ENCODE measurements at regions not wholly inside any gene's neighbourhood (a gene's known extent, or its start where the extent isn't known, plus 50 kb on each side); places are given as distances from the start of the nearest gene placed in this dataset.

DNA sequence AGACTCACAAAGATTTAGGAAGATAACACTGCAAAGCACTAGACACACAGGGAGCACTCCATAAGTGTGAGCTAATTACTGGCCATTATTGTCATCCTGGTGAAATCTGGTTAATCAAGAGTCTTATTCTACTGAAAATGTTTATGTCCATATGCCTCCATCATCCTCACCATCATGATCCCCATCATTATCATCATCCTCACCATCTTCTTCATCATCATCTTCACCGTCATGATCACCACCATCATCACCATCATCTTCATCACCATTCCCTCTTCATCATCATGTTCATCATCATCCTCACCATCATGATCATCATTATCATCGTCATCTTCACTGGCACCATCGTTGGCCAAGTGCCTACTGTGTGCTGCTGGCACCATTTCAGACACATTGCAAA, 76.3 kb upstream of the CARD11 start:
- Histone ChIP-seq H3K27me3 (no peaks in the 10 kb centered on the region), H3K9me3 (no peaks in the 10 kb centered on the region), H3K36me3 (ENCODE audit: low read depth, missing control alignments) (no peaks in the 10 kb centered on the region), H3K4me1 (no peaks in the 10 kb centered on the region), H3K27ac (no peak overlapping the region), H3K4me3 (no peak overlapping the region)
- intact Hi-C loops (cut with DNase I; ENCODE audit: low total_unique reads): no loop called here
- WGBS, 2 donors: 65 to 75% methylated on average over 3 of the region's 3 CpGs
- TF ChIP-seq, protein P1, sequence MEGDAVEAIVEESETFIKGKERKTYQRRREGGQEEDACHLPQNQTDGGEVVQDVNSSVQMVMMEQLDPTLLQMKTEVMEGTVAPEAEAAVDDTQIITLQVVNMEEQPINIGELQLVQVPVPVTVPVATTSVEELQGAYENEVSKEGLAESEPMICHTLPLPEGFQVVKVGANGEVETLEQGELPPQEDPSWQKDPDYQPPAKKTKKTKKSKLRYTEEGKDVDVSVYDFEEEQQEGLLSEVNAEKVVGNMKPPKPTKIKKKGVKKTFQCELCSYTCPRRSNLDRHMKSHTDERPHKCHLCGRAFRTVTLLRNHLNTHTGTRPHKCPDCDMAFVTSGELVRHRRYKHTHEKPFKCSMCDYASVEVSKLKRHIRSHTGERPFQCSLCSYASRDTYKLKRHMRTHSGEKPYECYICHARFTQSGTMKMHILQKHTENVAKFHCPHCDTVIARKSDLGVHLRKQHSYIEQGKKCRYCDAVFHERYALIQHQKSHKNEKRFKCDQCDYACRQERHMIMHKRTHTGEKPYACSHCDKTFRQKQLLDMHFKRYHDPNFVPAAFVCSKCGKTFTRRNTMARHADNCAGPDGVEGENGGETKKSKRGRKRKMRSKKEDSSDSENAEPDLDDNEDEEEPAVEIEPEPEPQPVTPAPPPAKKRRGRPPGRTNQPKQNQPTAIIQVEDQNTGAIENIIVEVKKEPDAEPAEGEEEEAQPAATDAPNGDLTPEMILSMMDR (IDR thresholded peaks at IDR 0.05): no peak
- DNase-seq: no peak

DNA sequence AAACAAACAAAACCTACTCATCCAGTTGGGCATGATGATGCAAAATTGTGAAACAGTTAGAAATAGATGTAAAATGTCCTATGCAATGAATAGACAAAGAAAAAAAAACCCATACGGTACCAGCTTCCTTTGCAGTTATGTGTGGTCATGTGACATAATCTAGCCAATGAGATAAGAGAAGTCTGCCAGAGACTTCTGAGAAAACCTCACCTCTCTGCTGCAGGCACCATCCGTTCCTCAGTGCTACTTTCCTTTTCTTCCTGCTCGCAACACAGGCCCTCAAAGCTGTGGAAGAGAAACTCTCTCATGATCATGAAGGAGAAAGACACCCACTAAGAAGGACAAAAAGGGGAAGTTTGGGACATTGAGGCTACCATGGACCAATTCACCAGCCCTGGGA, 76.8 kb upstream of the CARD11 start:
- intact Hi-C loops (cut with DNase I; ENCODE audit: low total_unique reads): no loop called here
- no peaks in the 10 kb centered on the region for H3K36me3 ChIP-seq (ENCODE audit: low read depth, missing control alignments)
- WGBS, 2 donors: 84 to 89% methylated on average over 3 of the region's 3 CpGs
- TF ChIP-seq POLR2A (IDR thresholded peaks at IDR 0.05): no peak
- TF ChIP-seq, protein P1 (IDR thresholded peaks at IDR 0.05): no peak
- H3K4me3 ChIP-seq: no peak overlapping the region
- no peaks in the 10 kb centered on the region for H3K27me3 ChIP-seq
- no peaks in the 10 kb centered on the region for H3K4me1 ChIP-seq
- H3K27ac ChIP-seq: no peak overlapping the region
- no peak for DNase-seq
- H3K9me3 ChIP-seq: no peaks in the 10 kb centered on the region

GRCh38 chr7:3128857-3129490, 85.3 kb upstream of the CARD11 start:
- H3K9me3 ChIP-seq: no peaks in the 10 kb centered on the region
- intact Hi-C loops (cut with DNase I; ENCODE audit: low total_unique reads): no loop called here
- no peaks in the 10 kb centered on the region for H3K27me3 ChIP-seq
- DNase-seq: no peak
- H3K4me3 ChIP-seq: no peak overlapping the region
- no peaks in the 10 kb centered on the region for H3K4me1 ChIP-seq
- WGBS, 2 donors: 82% methylated on average over 11 of the region's 11 CpGs
- no peaks in the 10 kb centered on the region for H3K36me3 ChIP-seq (ENCODE audit: low read depth, missing control alignments)
- TF ChIP-seq POLR2A (IDR thresholded peaks at IDR 0.05): no peak
- TF ChIP-seq, protein P1 (IDR thresholded peaks at IDR 0.05): no peak
- no peak overlapping the region for H3K27ac ChIP-seq

DNA sequence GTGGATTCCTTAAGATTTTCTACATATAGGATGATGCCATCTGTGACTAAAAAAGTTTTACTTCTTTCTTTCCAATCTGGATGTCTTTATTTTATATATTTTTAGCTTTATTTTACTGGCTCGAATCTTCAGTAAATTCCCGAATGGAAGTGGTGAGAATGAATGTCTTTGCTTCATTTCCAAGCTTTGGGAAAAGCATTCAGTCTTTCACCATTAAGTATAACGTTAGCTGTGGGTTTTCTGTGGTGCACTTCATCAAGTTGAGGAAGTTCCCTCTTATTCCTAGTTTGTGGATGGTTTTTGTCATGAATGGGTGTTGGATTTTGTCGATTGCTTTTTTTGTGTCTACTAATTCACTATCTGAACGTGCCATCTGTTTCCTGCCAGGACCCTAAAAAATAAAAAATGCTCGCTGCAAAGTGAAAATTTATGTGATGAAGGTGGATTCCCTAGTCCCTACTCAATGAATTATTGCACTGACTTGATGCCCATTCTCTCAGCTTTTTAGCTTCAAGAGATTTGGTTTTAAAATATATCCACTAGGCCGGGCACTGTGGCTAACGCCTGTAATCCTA, 90.2 kb upstream of the CARD11 start:
- no peak for TF ChIP-seq POLR2A (IDR thresholded peaks at IDR 0.05)
- TF ChIP-seq, protein P1 (IDR thresholded peaks at IDR 0.05): no peak
- Histone ChIP-seq H3K27me3 (no peaks in the 10 kb centered on the region), H3K9me3 (no peaks in the 10 kb centered on the region), H3K27ac (no peak overlapping the region), H3K36me3 (ENCODE audit: low read depth, missing control alignments) (no peaks in the 10 kb centered on the region), H3K4me1 (no peaks in the 10 kb centered on the region), H3K4me3 (no peak overlapping the region)
- DNase-seq: no peak
- intact Hi-C loops (cut with DNase I; ENCODE audit: low total_unique reads): no loop called here
- WGBS, 2 donors: 67 to 68% methylated on average over 8 of the region's 8 CpGs

DNA sequence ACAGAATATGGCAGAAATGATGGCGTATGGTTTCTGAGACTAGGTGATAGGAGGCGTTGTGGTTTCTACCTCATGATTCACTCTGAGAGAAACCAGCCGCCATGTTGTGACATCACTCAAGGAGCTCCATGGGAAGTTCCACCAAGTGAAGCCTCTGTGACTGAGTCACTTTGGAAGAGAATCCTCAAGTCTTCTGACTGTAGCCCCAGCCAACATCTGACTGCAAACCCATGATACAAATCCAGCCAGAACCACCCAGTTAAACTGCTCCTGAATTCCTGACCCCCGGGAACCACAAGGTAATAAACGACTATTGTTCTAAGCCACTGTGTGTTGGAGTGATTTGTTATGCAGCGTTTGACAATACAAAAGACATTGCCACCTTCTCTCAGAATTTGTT, 91.1 kb upstream of the CARD11 start:
- Histone ChIP-seq H3K4me1 (no peaks in the 10 kb centered on the region), H3K27ac (no peak overlapping the region), H3K4me3 (no peak overlapping the region), H3K36me3 (ENCODE audit: low read depth, missing control alignments) (no peaks in the 10 kb centered on the region), H3K9me3 (no peaks in the 10 kb centered on the region), H3K27me3 (no peaks in the 10 kb centered on the region)
- no peak for DNase-seq
- WGBS, 2 donors: 63 to 64% methylated on average over 6 of the region's 6 CpGs
- intact Hi-C loops (cut with DNase I; ENCODE audit: low total_unique reads): no loop called here
- TF ChIP-seq POLR2A (IDR thresholded peaks at IDR 0.05): no peak
- TF ChIP-seq, protein P1 (IDR thresholded peaks at IDR 0.05): no peak
